ENCODE measurements at regions not wholly inside any gene's neighbourhood (a gene's known extent, or its start where the extent isn't known, plus 50 kb on each side); places are given as distances from the start of the nearest gene placed in this dataset.
A peak's percentile ranks its signal among the peaks of the same experiment; 100 is the strongest.

GRCh38 chr5:167582283-167582682 is 709.2 kb upstream of the WWC1 start:
- no peak overlapping the region for H3K27ac ChIP-seq (ENCODE audit: low read depth, low read length, poor library complexity, severe bottlenecking)
- no TSS peak for BruUV-seq (replicated peaks)
- H3K4me2 ChIP-seq (ENCODE audit: low read length): no peak overlapping the region
- no peaks in the 10 kb centered on the region for H3K4me1 ChIP-seq (ENCODE audit: insufficient read depth, low read length, poor library complexity, severe bottlenecking)
- intact Hi-C loops (cut with micrococcal nuclease; ENCODE audit: unreplicated experiment): no loop called here
- DNase-seq (ENCODE audit: low spot score): no peak
- CTCF ChIA-PET (ENCODE audit: unreplicated experiment): no interaction called here
- no peaks in the 10 kb centered on the region for H4K20me1 ChIP-seq (ENCODE audit: insufficient read depth, low read length)
- no peaks in the 10 kb centered on the region for H3K36me3 ChIP-seq (ENCODE audit: insufficient read depth, low read length)
- H3K9me3 ChIP-seq (ENCODE audit: low read length): no peaks in the 10 kb centered on the region
- no peak overlapping the region for H2AFZ ChIP-seq (ENCODE audit: low read length)
- H3K9me2 ChIP-seq (ENCODE audit: insufficient read depth, low read length): no peaks in the 10 kb centered on the region
- H3K4me3 ChIP-seq (ENCODE audit: low read depth, low read length, poor library complexity, severe bottlenecking): no peak overlapping the region
- no peaks in the 10 kb centered on the region for H3K79me2 ChIP-seq (ENCODE audit: insufficient read depth, low read depth, low read length)
- POLR2A ChIA-PET: no interaction called here
- TF ChIP-seq CTCF (conservative IDR thresholded peaks at IDR 0.05; ENCODE audit: low read length): 0 out of 2 replicates have a peak, but pooled peaks have one; percentile 16
- no peak for TF ChIP-seq EZH2phosphoT487 (IDR thresholded peaks at IDR 0.05; ENCODE audit: borderline replicate concordance, low read depth, low read length)

GRCh38 chr5:167582886-167583285 is 708.6 kb upstream of the WWC1 start:
- Histone ChIP-seq H3K4me1 (ENCODE audit: insufficient read depth, low read length, poor library complexity, severe bottlenecking) (no peaks in the 10 kb centered on the region), H3K27ac (ENCODE audit: low read depth, low read length, poor library complexity, severe bottlenecking) (no peak overlapping the region), H3K9me3 (ENCODE audit: low read length) (no peaks in the 10 kb centered on the region), H3K36me3 (ENCODE audit: insufficient read depth, low read length) (no peaks in the 10 kb centered on the region), H3K9me2 (ENCODE audit: insufficient read depth, low read length) (no peaks in the 10 kb centered on the region), H3K4me2 (ENCODE audit: low read length) (no peak overlapping the region), H3K79me2 (ENCODE audit: insufficient read depth, low read depth, low read length) (no peaks in the 10 kb centered on the region), H2AFZ (ENCODE audit: low read length) (no peak overlapping the region), H3K4me3 (ENCODE audit: low read depth, low read length, poor library complexity, severe bottlenecking) (no peak overlapping the region), H4K20me1 (ENCODE audit: insufficient read depth, low read length) (no peaks in the 10 kb centered on the region)
- TF ChIP-seq EZH2phosphoT487 (IDR thresholded peaks at IDR 0.05; ENCODE audit: borderline replicate concordance, low read depth, low read length): no peak
- POLR2A ChIA-PET: no interaction called here
- CTCF ChIA-PET (ENCODE audit: unreplicated experiment): no interaction called here
- intact Hi-C loops (cut with micrococcal nuclease; ENCODE audit: unreplicated experiment): no loop called here
- no peak for DNase-seq (ENCODE audit: low spot score)
- BruUV-seq (replicated peaks): no TSS peak

DNA sequence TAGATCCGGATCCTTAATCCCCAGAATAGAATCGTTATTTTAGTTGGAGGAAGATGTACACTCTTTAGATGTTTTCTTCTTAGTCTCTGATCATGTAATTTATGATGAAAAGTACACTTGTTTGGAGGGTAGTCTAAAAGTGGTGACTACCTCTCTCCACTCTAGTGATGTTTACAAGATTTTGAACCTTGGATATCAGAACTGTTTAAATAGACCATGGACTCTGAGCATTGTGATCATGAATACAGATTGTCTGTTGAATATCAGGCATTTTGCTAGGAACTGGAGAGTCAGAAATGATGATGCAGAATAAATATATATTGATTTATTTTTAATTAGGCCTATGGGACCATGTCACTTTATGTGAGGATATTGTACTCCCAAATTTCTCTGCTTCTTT is 706.3 kb upstream of the WWC1 start:
- BruUV-seq (replicated peaks): no TSS peak
- CTCF ChIA-PET (ENCODE audit: unreplicated experiment): no interaction called here
- Histone ChIP-seq H3K27ac (ENCODE audit: low read depth, low read length, poor library complexity, severe bottlenecking) (no peak overlapping the region), H3K36me3 (ENCODE audit: insufficient read depth, low read length) (no peaks in the 10 kb centered on the region), H3K4me1 (ENCODE audit: insufficient read depth, low read length, poor library complexity, severe bottlenecking) (no peaks in the 10 kb centered on the region), H4K20me1 (ENCODE audit: insufficient read depth, low read length) (no peaks in the 10 kb centered on the region), H3K4me2 (ENCODE audit: low read length) (no peak overlapping the region), H3K79me2 (ENCODE audit: insufficient read depth, low read depth, low read length) (no peaks in the 10 kb centered on the region), H2AFZ (ENCODE audit: low read length) (no peak overlapping the region), H3K9me3 (ENCODE audit: low read length) (no peaks in the 10 kb centered on the region), H3K9me2 (ENCODE audit: insufficient read depth, low read length) (no peaks in the 10 kb centered on the region), H3K4me3 (ENCODE audit: low read depth, low read length, poor library complexity, severe bottlenecking) (no peak overlapping the region)
- POLR2A ChIA-PET: interaction anchor here (0.7 kb wide), 1 partner anchor 27 kb away, joined by 3 read pairs; no protein-coding TSS in a partner anchor
- no peak for TF ChIP-seq EZH2phosphoT487 (IDR thresholded peaks at IDR 0.05; ENCODE audit: borderline replicate concordance, low read depth, low read length)
- no peak for TF ChIP-seq CTCF (conservative IDR thresholded peaks at IDR 0.05; ENCODE audit: low read length)
- DNase-seq (ENCODE audit: low spot score): no peak
- intact Hi-C loops (cut with micrococcal nuclease; ENCODE audit: unreplicated experiment): no loop called here
